ENCODE measurements at regions not wholly inside any gene's neighbourhood (a gene's known extent, or its start where the extent isn't known, plus 50 kb on each side); places are given as distances from the start of the nearest gene placed in this dataset.

- Histone ChIP-seq H3K27me3 (no peaks in the 10 kb centered on the region), H3K9ac (ENCODE audit: low read depth in 2 of 2, low read length in 2 of 2) (no peak overlapping the region), H3K4me1 (no peaks in the 10 kb centered on the region), H3K9me3 (no peaks in the 10 kb centered on the region), H3K36me3 (no peaks in the 10 kb centered on the region), H3K4me3 (no peak overlapping the region), H3K27ac (no peak overlapping the region)
- no peak for DNase-seq
- intact Hi-C loops (cut with DNase I): no loop called here
- TF ChIP-seq CTCF (IDR thresholded peaks at IDR 0.05): no peak
Measured at GRCh38 chr3:106822204-106822603, 555.0 kb upstream of the CCDC54 start.

- Histone ChIP-seq H3K36me3 (no peaks in the 10 kb centered on the region), H3K9me3 (no peaks in the 10 kb centered on the region), H3K27ac (no peak overlapping the region), H3K9ac (ENCODE audit: low read depth in 2 of 2, low read length in 2 of 2) (no peak overlapping the region), H3K4me1 (no peaks in the 10 kb centered on the region), H3K4me3 (no peak overlapping the region), H3K27me3 (no peaks in the 10 kb centered on the region)
- TF ChIP-seq CTCF (IDR thresholded peaks at IDR 0.05): no peak
- intact Hi-C loops (cut with DNase I): no loop called here
- DNase-seq: no peak
Measured at GRCh38 chr3:106823701-106824100, 553.5 kb upstream of the CCDC54 start.

GRCh38 chr3:106824856-106825255 is 552.4 kb upstream of the CCDC54 start:
- no peaks in the 10 kb centered on the region for H3K36me3 ChIP-seq
- H3K27me3 ChIP-seq: no peaks in the 10 kb centered on the region
- no peak overlapping the region for H3K27ac ChIP-seq
- H3K9ac ChIP-seq (ENCODE audit: low read depth in 2 of 2, low read length in 2 of 2): no peak overlapping the region
- H3K9me3 ChIP-seq: no peaks in the 10 kb centered on the region
- no peak overlapping the region for H3K4me3 ChIP-seq
- TF ChIP-seq CTCF (IDR thresholded peaks at IDR 0.05): no peak
- no peaks in the 10 kb centered on the region for H3K4me1 ChIP-seq
- DNase-seq: no peak
- intact Hi-C loops (cut with DNase I): no loop called here

GRCh38 chr3:106825962-106826605 is 551.2 kb upstream of the CCDC54 start:
- Histone ChIP-seq H3K27me3 (no peaks in the 10 kb centered on the region), H3K9me3 (no peaks in the 10 kb centered on the region), H3K36me3 (no peaks in the 10 kb centered on the region), H3K27ac (no peak overlapping the region), H3K4me3 (no peak overlapping the region), H3K9ac (ENCODE audit: low read depth in 2 of 2, low read length in 2 of 2) (no peak overlapping the region), H3K4me1 (no peaks in the 10 kb centered on the region)
- TF ChIP-seq CTCF (IDR thresholded peaks at IDR 0.05): no peak
- intact Hi-C loops (cut with DNase I): no loop called here
- DNase-seq: no peak

GRCh38 chr3:106826791-106827311 is 550.4 kb upstream of the CCDC54 start:
- Histone ChIP-seq H3K27me3 (no peaks in the 10 kb centered on the region), H3K27ac (no peak overlapping the region), H3K4me1 (no peaks in the 10 kb centered on the region), H3K9me3 (no peaks in the 10 kb centered on the region), H3K9ac (ENCODE audit: low read depth in 2 of 2, low read length in 2 of 2) (no peak overlapping the region), H3K36me3 (no peaks in the 10 kb centered on the region), H3K4me3 (no peak overlapping the region)
- no peak for DNase-seq
- intact Hi-C loops (cut with DNase I): no loop called here
- TF ChIP-seq CTCF (IDR thresholded peaks at IDR 0.05): no peak

Measured in colonic mucosa (tissue), 4 donors.